GM12878 (cell line): ENCODE measurements at regions not wholly inside any gene's neighbourhood (a gene's known extent, or its start where the extent isn't known, plus 50 kb on each side); places are given as distances from the start of the nearest gene placed in this dataset.

ENCODE experiments used
- ATAC-seq: fragments of 200-7000 bp; cut with Tn5 transposase; 3 replicates; pipeline ENCODE4 v1.9.1; 2020; ENCODE audit warnings: mild to moderate bottlenecking, moderate library complexity
- BruUV-seq: library from RNA; stranded (reverse); fragments of 400-500 nt; replicated peaks from 2 replicates; lab custom pipeline; 2021; lab: Mats Ljungman, UMichigan
- CTCF ChIA-PET: fragments of 300-600 bp; sonication (Branson Sonifier 250); formaldehyde crosslinking; extraction: SDS; loops from one replicate; lab custom pipeline; 2021; ENCODE audit warnings: inconsistent platforms; lab: Yijun Ruan, JAX
- POLR2A ChIA-PET: fragments of 350-600 bp; formaldehyde crosslinking; extraction: SDS; loops from one replicate; lab custom pipeline; 2021; ENCODE audit warnings: inconsistent platforms; lab: Charles Lee
- RAD21 ChIA-PET: fragments of 300-600 bp; sonication (Branson Sonifier 250); formaldehyde crosslinking; loops from one replicate; lab custom pipeline; 2023; ENCODE audit warnings: antibody characterized with exemption; ENCODE audit not compliant: unreplicated experiment; lab: Charles Lee
- SMC1A ChIA-PET: fragments of 300-600 bp; sonication (Branson Sonifier 250); formaldehyde crosslinking; loops from one replicate; lab custom pipeline; 2023; ENCODE audit not compliant: unreplicated experiment, uncharacterized antibody; lab: Charles Lee
- DNase-seq: peaks from one replicate; pipeline ENCODE4 v3.0.0-alpha.2; 2011; ENCODE audit warnings: low read depth, low spot score
- FAIRE-seq: peaks from 3 replicates; lab custom pipeline; 2011; peaks lifted over from hg19 to GRCh38; lab: Jason Lieb, UNC
- H2AFZ ChIP-seq: 2 replicates; pipeline ENCODE4 v1.6.0; 2011; ENCODE audit warnings: low read depth, low read length, control low read depth; ENCODE audit not compliant: control insufficient read depth
- H3K27ac ChIP-seq: 2 replicates; pipeline ENCODE4 v1.5.1; 2011; ENCODE audit warnings: control low read depth; ENCODE audit not compliant: control insufficient read depth, insufficient read depth
- H3K27me3 ChIP-seq, 2 experiments: replicated peaks in 1 of 2; 2 replicates each; pipeline versions ENCODE4 v1.6.0 to v1.6.1; 2011; ENCODE audit warnings: low read length in 1 of 2; ENCODE audit not compliant: control insufficient read depth in 2 of 2, insufficient read depth in 2 of 2
- H3K36me3 ChIP-seq, 2 experiments: 2 replicates each; pipeline ENCODE4 v1.5.1; 2011; ENCODE audit warnings: low read length in 1 of 2; ENCODE audit not compliant: control insufficient read depth in 2 of 2, insufficient read depth in 2 of 2
- H3K4me1 ChIP-seq: 2 replicates; pipeline ENCODE4 v1.6.1; 2011; ENCODE audit warnings: mild to moderate bottlenecking, low read length, moderate library complexity, mixed read lengths; ENCODE audit not compliant: control insufficient read depth, insufficient read depth
- H3K4me2 ChIP-seq: 2 replicates; pipeline ENCODE4 v1.6.0; 2011; ENCODE audit warnings: control low read depth; ENCODE audit not compliant: control insufficient read depth, insufficient read depth
- H3K4me3 ChIP-seq: fragments of 200-600 bp; sonication (generic); 2 replicates; pipeline ENCODE4 v1.5.1; 2016
- H3K79me2 ChIP-seq: 2 replicates; pipeline ENCODE4 v1.6.0; 2011; ENCODE audit warnings: low read length; ENCODE audit not compliant: control insufficient read depth, insufficient read depth
- H3K9ac ChIP-seq: 2 replicates; pipeline ENCODE4 v1.8.0; 2011; ENCODE audit warnings: low read length, control low read depth, mixed read lengths; ENCODE audit not compliant: control insufficient read depth, insufficient read depth
- H3K9me3 ChIP-seq: replicated peaks from 3 replicates; pipeline ENCODE4 v1.5.1; 2011; ENCODE audit warnings: mild to moderate bottlenecking, low read length; ENCODE audit not compliant: control insufficient read depth, insufficient read depth
- H4K20me1 ChIP-seq: 2 replicates; pipeline ENCODE4 v1.6.0; 2011; ENCODE audit not compliant: control insufficient read depth, insufficient read depth
- CBX3 ChIP-seq: fragments of 200-600 bp; sonication (generic); IDR thresholded peaks from 2 replicates; pipeline ENCODE4 v1.6.1; 2016; ENCODE audit warnings: low read depth, borderline replicate concordance
- DPF2 ChIP-seq: fragments of 450-650 bp; IDR thresholded peaks from 2 replicates; pipeline ENCODE4 v1.6.1; 2017; ENCODE audit warnings: mild to moderate bottlenecking
- EZH2 ChIP-seq: IDR thresholded peaks from 2 replicates; pipeline ENCODE4 v1.6.1; 2012; ENCODE audit warnings: low read depth, mild to moderate bottlenecking, control low read depth, inconsistent platforms, low read length, borderline replicate concordance; ENCODE audit not compliant: control insufficient read depth
- GATAD2B ChIP-seq: fragments of 450-650 bp; conservative IDR thresholded peaks from 2 replicates; pipeline ENCODE4 v1.6.1; 2017; ENCODE audit warnings: low read depth, mild to moderate bottlenecking, moderate library complexity
- HDAC2 ChIP-seq: fragments of 200-600 bp; sonication (generic); IDR thresholded peaks from 2 replicates; pipeline ENCODE4 v1.6.1; 2017
- KLF5 ChIP-seq: fragments of 450-650 bp; IDR thresholded peaks from 2 replicates; pipeline ENCODE4 v1.6.1; 2014; ENCODE audit warnings: mild to moderate bottlenecking; ENCODE audit not compliant: partially characterized antibody
- MEF2A ChIP-seq: IDR thresholded peaks from 2 replicates; pipeline ENCODE4 v1.6.1; 2011; ENCODE audit warnings: low read depth, mild to moderate bottlenecking, low read length, moderate library complexity; ENCODE audit not compliant: insufficient read depth
- MLLT1 ChIP-seq: fragments of 450-650 bp; IDR thresholded peaks from 2 replicates; pipeline ENCODE4 v1.6.1; 2016; ENCODE audit warnings: mild to moderate bottlenecking
- NBN ChIP-seq: fragments of 450-650 bp; IDR thresholded peaks from 2 replicates; pipeline ENCODE4 v1.6.1; 2016
- NR2C1 ChIP-seq: fragments of 450-650 bp; IDR thresholded peaks from 2 replicates; pipeline ENCODE4 v1.6.1; 2017; ENCODE audit warnings: antibody characterized with exemption, mild to moderate bottlenecking, moderate library complexity
- RB1 ChIP-seq: fragments of 450-650 bp; formaldehyde crosslinking; IDR thresholded peaks from 2 replicates; pipeline ENCODE4 v1.6.1; 2017; ENCODE audit warnings: mild to moderate bottlenecking, borderline replicate concordance
- SKIL ChIP-seq: fragments of 450-650 bp; IDR thresholded peaks from 2 replicates; pipeline ENCODE4 v1.6.1; 2017; ENCODE audit warnings: mild to moderate bottlenecking, low read depth, inconsistent platforms; ENCODE audit not compliant: poor library complexity, severe bottlenecking
- SPI1 ChIP-seq: IDR thresholded peaks from 2 replicates; pipeline ENCODE4 v1.6.1; 2011; ENCODE audit warnings: low read depth, mild to moderate bottlenecking, low read length, moderate library complexity, borderline replicate concordance; ENCODE audit not compliant: insufficient read depth
- SUZ12 ChIP-seq: fragments of 200-600 bp; sonication (generic); IDR thresholded peaks from one replicate; pipeline ENCODE4 v1.6.1; 2018; ENCODE audit warnings: antibody characterized with exemption, mild to moderate bottlenecking; ENCODE audit not compliant: unreplicated experiment
- YY1 ChIP-seq: IDR thresholded peaks from 2 replicates; pipeline ENCODE4 v1.6.1; 2011; ENCODE audit warnings: low read depth, mild to moderate bottlenecking, low read length
- ZNF384 ChIP-seq: IDR thresholded peaks from 2 replicates; pipeline ENCODE4 v1.6.1; 2012; ENCODE audit warnings: low read depth, mild to moderate bottlenecking, low read length, improper control_type of control experiment, borderline replicate concordance
- ZNF687 ChIP-seq: fragments of 450-650 bp; IDR thresholded peaks from 2 replicates; pipeline ENCODE4 v1.6.1; 2017; ENCODE audit warnings: mild to moderate bottlenecking, moderate library complexity
- ZSCAN29 ChIP-seq: fragments of 450-650 bp; IDR thresholded peaks from 2 replicates; pipeline ENCODE4 v1.6.1; 2017; ENCODE audit warnings: mild to moderate bottlenecking, moderate library complexity
- WGBS: methylation state at CpG from one replicate; pipeline ENCODE4 v1.1.6; 2016; ENCODE audit warnings: low lambda C conversion rate; ENCODE audit not compliant: insufficient replicate concordance, insufficient coverage; ENCODE audit errors: missing lambda C conversion rate; 5-methylcytosine and 5-hydroxymethylcytosine counted together
- in situ Hi-C: fragments of 300-500 bp; cut with MboI; formaldehyde crosslinking; loops from 9 replicates; pipeline ENCODE4 v1.14.3; 2018; ENCODE audit warnings: mixed read lengths
- intact Hi-C: fragments of 100-400 bp; cut with micrococcal nuclease; formaldehyde crosslinking; loops from one replicate; pipeline ENCODE4 v1.14.2; 2022; ENCODE audit not compliant: unreplicated experiment

- TF ChIP-seq SKIL: no peak
- no peak for TF ChIP-seq NBN
Measured at GRCh38 chr4:132502096-132502552, 647.0 kb upstream of the PCDH10 start (continued).

DNA sequence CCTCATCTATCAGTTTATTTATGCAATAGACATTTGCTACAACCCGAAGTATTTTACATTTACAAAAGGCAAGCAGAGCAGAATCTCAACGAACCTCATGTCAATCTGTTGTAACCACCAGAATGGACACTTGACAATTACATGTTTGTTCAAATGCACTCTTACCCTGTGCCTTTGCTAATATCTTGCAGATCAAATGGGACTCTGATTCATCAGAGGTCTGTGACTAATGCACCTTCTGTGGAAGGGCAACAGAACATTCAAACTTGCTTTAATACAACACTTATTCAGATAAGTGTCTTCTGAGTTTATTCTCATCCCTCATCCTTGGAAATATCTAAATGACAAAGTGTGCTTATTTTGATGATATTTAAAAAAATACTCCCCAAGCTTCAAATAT lies 644.7 kb upstream of the PCDH10 start:
- ATAC-seq (no peak), FAIRE-seq (no peak), DNase-seq (no peak)
- Histone ChIP-seq H3K79me2 (no peaks in the 10 kb centered on the region), H3K4me2 (no peak overlapping the region), H3K27ac (no peak overlapping the region), H3K36me3 (no peaks in the 10 kb centered on the region), H3K9ac (no peak overlapping the region), H3K4me1 (no peaks in the 10 kb centered on the region), H3K27me3 (no peaks in the 10 kb centered on the region), H3K9me3 (no peaks in the 10 kb centered on the region), H4K20me1 (no peaks in the 10 kb centered on the region), H2AFZ (no peak overlapping the region), H3K4me3 (no peak overlapping the region)
- SMC1A ChIA-PET: no interaction called here
- CTCF ChIA-PET: no interaction called here
- in situ Hi-C loops: no loop called here
- WGBS: 0% methylated on average over 2 of the region's 2 CpGs
- RAD21 ChIA-PET: no interaction called here
- BruUV-seq: no TSS peak
- intact Hi-C loops: no loop called here
- POLR2A ChIA-PET: no interaction called here
- TF ChIP-seq MEF2A: no peak
- no peak for TF ChIP-seq HDAC2
- no peak for TF ChIP-seq RB1
- TF ChIP-seq GATAD2B: no peak
- no peak for TF ChIP-seq ZNF687
- no peak for TF ChIP-seq SPI1
- TF ChIP-seq ZNF384: no peak
- no peak for TF ChIP-seq NBN
- no peak for TF ChIP-seq YY1
- no peak for TF ChIP-seq KLF5
- TF ChIP-seq CBX3: no peak
- no peak for TF ChIP-seq SUZ12
- no peak for TF ChIP-seq EZH2
- TF ChIP-seq NR2C1: no peak
- no peak for TF ChIP-seq DPF2
- TF ChIP-seq MLLT1: no peak
- no peak for TF ChIP-seq ZSCAN29
